GM21825 (cell line): ENCODE measurements at regions not wholly inside any gene's neighbourhood (a gene's known extent, or its start where the extent isn't known, plus 50 kb on each side); places are given as distances from the start of the nearest gene placed in this dataset.
"Not testable (repeated sequence)": the region's sequence is repeated elsewhere in the genome, so short reads cannot be mapped to it uniquely, and the experiment has no call there.

Experiments
- ATAC-seq: cut with Tn5 transposase; IDR thresholded peaks from one replicate; pipeline ENCODE4 v1.9.1; 2021; ENCODE audit warnings: mild to moderate bottlenecking, moderate library complexity; ENCODE audit not compliant: unreplicated experiment

DNA sequence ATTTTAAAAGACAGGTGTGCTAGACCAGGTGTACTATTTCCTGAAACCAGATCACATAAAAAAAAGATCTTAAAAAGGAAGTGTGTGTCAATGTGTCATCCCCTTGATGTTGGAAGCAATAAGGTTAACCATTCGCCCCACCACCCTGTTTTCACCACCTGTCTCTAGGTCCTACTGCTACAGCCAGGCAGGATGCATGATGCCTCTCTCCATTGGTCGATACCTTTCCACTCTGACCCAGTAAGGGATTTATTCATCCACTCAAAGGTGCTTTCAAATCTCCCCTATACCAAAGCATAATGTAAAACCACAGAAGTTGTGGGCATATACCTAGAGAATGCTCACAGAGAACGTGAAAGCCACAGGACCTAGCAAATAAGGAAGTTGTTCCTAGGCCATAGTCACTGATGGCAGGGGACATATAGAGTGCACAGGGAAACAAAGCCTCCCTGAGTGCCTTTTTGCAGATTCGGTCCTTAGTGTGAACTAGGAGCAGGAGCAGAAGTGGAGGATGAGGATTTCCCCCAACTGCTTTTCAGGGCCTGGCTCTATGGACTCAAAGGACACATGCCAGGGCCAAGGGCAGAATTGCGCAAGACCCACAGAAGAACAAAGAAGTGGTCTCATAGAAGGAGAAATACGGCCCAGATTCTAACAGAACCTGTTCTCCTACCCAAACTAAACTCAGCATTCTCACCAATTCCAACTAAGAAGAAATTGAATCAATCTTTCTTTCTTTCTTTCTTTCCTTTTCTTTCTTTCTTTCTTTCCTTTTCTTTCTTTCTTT, 631.5 kb upstream of the NRP1 start:
- ATAC-seq, result no peak

DNA sequence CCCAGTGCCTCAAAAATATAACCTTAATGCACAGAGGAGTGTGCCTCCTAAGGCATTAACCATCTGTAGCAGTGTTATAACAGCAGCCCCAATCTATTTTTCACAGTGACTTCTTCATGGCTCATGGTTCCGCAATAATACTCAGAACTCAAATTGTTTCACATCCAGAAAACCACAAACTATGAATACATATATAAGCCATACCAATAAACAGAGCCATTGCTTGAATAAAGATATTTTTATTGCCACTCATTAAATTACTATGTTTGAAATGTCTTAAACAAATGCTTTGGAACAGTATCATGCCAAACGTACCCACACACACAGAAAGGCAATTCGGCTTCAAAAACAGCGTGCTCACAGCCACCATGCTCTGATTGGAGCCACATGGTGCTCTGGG, 629.3 kb upstream of the NRP1 start:
- no peak for ATAC-seq

DNA sequence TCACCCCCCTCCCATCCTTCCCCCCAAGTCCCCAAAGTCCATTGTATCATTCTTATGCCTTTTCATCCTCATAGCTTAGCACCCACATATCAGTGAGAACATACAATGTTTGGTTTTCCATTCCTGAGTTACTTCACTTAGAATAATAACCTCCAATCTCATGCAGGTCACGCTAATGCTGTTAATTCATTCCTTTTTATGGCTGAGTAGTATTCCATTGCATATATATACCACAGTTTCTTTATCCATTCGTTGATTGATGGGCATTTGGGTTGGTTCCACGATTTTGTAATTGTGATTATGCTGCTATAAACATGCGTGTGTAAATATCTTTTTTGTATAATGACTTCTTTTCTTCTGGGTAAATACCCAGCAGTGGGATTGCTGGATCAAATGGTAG, 621.9 kb upstream of the NRP1 start:
- not testable (repeated sequence) for ATAC-seq

DNA sequence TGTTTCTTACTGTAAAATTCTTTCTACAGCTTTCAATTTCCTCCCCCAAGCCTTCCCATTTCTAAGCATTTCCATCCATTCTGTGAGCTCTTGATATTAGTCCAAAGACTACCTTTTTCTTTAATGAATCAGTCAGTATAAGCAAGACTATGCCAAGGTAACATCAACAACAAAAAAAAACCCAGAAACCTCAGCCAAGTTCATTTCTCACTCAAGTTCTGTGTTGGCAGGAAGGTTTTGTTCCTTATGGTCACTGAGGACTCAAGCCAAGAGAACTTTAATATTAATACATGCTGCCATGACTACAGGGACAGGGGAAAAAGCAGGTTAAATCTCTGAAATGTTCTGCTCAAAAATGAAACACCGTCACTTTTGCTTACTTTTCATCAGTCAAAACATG, 621.2 kb upstream of the NRP1 start:
- no peak for ATAC-seq

DNA sequence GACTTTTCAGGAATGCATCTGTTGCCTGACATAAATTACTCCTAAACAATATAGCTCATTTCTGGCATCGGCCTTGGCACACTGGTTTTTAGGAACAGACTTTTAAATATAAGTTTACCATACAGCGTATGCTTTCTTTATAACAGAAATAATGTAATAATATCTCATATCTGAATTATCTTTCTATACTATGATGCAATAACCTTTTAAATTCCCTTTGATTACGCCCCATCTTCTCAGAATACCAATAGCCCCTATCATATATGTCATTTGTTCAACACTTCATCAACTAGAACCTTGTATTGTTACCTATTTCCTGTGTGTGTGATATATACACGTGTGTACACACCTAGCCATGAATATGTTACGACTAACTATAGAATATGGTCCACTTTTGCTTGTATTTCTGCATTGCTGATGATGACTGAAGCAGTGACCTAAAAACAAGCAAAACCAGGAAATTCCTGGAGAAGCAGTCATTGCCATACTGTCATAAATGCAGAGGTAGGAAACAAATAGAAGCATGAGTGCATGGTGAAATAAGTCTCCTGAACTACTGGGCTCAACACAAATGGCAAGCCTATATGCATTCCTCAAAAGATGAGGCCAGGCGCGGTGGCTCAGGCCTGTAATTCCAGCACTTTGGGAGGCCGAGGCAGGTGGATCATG, 618.4 kb upstream of the NRP1 start:
- no peak for ATAC-seq

DNA sequence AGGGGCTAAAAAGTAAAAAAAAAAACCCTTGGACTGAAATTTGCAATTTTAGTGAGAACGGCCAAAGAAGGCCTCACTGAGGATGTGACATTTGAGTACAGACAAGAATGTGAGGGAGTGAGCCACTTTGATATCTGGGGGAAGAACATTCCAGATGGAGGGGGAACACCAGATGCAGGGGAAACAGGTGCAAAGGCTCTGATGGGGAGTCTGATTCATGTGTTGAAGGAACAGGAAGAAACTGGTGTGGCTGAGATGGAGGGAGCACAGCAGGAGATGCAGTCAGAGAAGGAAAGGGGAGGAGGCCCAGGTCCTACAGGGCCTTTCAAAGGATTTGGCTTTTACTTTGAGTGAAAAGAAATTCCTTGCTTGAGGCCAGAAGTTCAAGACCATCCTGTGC, 615.7 kb upstream of the NRP1 start:
- no peak for ATAC-seq

DNA sequence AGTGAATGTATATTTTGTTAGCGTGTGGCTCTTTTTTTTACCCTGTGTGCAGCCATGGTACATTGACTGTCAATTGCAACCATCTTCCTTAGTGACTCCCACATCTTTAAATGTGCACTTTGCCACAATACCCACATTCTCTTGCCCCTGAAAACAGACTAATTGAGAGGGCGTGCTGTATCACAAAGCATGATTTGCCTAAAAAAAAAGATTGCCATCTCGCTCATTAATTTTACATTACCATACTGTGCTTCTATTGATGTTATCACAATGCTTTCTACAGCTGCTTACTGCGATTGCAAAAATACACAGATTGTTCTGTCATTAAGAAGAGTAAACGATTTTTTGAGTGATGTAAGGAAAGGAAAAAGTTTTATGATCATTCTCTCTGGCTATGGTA, 613.1 kb upstream of the NRP1 start:
- no peak for ATAC-seq

DNA sequence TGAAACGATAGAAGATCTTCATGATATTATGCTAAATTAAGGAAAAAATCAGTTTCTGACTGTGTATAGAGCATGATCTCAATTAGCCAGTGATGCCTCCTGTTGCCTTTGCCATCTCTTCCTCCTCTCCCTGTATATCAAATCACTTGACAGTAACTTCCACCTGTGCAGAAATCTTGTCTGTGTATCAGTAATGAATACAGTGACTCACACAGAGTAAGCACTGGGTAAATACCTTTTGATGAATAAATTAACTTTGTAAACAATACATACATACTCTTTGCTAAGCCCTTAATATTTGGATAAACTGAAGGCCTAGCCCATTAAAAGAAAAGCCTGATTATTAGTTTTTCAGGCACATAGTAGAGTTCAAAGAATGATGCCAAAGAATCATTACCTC, 610.6 kb upstream of the NRP1 start:
- no peak for ATAC-seq

DNA sequence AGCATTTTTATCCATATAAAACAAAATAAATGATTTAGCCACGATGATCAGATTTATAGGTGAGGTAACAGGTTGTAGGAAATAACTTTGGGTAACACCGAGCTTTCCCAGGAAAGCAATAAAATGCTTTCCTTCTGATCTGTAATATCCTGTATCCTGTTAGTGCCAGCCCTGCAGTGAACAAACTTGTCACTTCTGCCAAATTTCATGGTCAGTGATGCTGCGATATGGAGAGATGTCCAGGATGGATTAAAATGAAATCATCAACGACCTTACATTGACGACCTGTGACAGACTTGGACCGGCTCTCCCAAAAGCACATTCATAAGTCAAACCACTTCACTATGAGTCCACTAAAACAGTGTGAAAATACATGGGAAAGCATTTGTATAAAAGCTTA, 608.0 kb upstream of the NRP1 start:
- no peak for ATAC-seq

DNA sequence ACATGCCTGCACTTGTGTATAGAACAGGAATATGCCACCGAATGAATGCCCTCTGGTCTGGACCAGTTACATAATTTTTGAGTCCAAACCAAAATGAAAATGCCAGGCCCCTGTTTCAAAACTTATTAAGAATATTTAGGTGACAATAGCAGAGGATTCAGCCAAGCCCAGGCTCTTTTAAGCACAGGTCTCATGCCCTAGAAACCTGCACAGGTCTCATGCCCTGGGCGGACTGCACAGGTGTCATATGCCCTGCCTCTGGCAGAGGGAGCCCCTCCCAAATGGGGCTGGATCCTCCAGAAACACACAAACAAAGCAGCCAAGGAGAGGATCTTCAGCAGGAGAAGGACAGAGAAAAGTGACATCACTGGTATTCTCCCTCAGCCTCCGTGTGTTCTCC, 605.4 kb upstream of the NRP1 start:
- ATAC-seq, result no peak

DNA sequence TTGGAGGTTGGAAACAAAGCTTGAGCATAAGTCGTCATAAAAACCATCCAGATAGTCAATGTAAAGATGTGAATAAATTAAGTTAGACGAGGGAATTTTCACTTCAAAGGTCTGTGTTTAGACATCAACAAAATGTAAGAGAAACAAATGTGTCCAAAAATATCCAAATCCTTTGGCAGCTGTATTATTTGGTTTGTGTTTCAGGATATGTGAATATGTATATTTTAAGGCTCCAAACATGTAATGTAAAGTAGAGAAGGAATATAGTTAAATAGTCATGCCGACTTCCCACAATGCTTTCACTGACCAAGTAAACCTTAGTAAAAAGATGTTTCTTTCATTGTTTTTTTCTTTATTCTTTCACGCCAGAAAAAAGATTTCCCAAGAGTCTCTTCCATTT, 604.9 kb upstream of the NRP1 start:
- no peak for ATAC-seq

DNA sequence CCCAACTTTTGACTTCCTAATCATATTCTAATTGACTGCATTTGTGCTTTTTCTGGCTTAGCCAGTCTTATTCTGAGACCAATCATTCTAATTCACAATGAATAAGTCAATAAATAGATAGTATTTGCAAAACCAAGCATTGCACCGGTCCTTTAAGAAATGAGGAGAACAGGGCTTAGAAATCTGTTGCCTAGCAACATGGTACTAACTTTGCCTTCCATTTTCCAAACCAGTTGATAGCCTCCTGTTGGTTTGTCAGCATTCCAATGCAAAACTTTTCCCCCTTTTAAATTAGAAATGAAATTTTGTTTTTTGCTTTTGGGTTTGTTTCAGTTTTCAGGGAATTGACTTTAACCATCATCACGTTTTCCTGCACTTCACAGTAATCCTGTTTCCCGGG, 603.5 kb upstream of the NRP1 start:
- no peak for ATAC-seq

DNA sequence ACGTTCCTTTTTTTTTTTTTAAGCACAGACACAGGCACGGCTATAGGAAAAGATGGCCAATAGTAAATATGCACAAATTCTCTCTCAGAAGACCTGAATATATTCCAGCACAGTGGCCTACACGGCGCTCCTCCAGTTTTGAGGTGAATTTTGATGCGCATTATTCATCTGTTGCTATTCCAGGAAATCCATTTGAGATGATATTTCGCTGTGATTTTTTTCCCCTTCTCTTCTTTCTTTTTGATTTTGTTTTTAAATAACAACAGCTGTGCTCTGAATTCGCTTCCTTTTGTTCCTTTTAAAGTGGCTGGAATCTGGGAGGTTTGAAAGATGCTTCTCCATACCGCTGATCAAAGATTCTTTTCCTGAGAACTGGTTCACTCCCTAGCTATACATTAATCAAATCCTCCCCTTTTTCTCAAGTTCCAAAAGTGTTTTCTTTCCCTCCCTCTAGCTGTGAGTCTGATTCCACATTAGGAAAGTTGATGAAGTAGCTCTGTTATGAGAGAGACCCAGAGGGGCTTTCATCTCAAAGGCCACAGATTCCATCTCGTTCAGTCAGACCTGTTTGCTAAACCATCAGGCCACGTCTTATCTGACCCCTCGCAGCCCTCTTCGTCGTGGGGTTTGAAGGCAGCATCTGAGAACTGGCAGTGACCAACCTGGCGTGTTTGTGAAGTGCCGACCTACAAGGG, 602.7 kb upstream of the NRP1 start:
- ATAC-seq, result no peak

DNA sequence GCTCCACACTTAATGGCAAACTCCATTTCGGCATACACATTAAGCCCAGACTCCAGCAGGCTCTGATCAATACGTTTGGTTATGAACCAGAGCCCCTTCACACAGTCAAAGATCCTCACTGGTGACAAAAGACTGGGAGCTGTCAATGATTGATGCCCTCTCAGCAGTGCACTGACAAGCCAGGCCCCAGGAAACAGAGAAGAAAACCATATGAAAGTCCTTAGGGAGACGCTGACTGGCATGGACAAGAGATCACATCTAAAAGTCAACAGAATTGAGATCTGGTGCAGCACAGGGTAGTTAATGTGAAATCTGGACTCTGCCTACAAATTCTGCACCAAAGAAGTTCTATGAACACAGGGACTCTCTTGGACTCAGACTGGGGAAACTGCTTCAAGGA, 600.9 kb upstream of the NRP1 start:
- no peak for ATAC-seq

DNA sequence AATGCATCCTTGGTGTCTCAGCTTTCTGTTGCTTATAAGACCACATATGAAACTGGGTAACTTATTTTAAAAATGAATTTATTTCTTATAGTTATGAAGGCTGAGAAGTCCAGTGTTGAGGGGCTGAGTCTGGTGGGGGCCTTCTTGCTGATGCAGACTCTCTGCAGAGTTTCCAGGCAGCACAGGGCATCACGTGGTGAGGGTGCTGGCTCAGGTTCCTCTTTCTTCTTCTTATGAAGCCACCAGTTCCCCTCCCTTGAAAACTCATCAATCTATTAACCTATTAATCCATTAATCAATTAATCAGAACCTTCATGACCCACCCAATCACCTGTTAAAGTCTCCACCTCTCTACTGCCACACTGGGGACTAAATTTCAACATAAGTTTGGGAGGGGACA, 595.6 kb upstream of the NRP1 start:
- ATAC-seq, result no peak

DNA sequence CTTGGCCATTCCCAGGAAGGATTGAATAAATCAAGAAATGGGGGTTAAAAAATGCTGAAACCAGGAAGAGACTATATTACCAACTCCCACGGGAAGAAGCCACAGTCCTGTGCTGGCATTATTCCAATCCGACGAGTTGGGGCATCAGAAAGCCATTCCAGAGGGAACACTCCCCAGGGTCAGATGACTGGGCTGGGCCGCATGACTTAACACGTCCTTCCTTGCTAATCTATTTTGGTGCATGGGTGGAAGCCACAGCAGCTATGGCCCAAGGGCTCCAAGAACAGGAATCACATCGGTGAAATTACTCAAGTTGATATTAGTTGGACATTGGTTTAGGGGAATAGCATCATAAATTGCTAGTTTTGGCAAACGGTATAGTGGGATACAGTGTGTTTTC, 592.9 kb upstream of the NRP1 start:
- ATAC-seq, result no peak

DNA sequence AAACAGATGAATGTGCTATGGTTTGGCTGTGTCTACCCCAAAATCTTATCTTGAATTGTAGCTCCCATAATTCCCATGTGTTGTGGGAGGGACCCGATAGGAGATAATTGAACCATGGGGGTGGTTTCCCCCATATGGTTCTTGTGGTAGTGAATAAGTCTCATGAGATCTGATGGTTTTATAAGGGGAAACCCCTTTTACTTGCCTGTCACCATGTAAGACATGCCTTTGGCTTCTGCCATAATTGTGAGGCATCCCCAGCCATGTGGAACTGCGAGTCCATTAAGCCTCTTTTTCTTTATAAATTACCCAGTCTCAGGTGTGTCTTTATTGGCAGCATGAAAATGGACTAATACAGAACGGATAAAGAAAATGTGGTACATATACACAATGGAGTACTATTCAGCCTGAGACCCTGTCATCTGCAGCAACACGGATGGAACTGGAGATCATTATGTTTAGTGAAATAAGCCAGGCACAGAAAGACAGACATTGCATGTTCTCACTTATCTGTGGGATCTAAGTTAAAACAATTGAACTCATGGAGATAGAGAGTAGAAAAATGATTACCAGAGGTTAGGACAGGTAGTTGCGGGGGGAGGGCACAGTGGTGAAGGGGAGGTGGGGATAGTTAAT, 587.6 kb upstream of the NRP1 start:
- ATAC-seq, result no peak

DNA sequence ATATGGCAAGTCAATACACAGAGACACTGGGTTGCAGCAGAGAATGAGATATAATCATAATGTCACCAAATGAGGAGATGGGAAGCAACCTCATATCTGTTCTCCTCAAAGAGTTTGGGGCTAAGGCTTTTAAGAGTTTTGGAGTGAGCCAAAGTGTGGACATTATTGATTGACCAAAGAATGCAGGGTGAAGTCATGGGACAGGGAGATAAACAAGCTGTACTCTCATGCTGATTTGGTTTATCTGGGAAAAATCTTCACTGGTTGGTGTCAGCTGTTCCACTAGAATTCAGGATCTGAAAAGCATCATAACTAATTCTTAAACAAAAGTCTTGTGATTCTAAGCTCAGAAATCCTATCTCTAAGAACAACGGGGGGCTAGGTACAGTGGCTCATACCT, 585.9 kb upstream of the NRP1 start:
- no peak for ATAC-seq

DNA sequence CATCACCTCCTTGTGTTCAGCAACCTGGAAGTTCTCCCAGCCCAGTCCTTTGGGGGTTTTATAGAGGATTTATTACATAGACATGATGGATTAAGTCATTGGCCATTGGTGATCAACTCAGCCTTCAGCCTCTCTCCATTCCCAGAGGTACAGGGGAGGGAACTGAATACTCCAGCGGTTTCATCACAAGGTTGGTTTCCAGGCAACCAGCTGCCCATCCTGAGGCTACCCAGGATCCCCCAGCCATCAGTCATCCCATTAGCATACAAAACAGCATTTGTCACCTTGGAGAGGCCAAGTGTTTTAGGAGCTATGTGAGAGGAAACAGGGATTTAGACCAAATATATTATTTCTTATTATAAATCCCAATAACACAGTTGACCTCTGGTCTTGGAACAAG, 584.8 kb upstream of the NRP1 start:
- no peak for ATAC-seq

DNA sequence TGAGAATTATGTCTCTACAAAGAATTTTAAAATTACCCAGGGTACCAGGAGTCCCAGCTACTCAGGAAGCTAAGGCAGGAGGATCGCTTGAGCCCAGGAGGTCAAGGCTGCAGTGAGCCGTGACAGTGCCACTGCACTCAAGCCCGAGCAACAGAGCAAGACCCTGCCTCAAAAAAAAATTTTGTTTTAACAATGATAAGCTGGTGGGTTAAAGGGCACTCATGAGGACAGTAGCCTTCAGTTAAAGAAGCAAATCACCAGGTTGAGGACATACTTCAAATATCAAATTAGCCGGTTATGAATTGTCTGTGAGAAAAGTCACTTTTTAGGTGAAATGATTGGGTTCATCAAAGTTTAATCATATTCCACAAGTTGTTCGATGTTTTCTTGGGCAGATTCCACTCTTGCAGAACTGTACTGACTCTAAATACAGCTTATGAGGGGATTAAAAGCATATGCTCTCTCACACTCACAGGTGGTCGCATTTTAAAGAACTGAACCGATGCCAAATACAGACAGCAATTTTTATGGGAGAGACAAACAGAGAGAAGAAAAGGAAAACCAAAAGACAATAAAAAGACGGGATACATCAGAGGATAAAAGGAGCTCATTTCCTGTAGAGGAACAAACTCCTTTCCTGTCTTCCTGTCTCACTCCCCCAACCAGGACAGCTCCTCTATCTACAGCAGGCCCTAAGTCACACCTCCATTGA, 582.8 kb upstream of the NRP1 start:
- ATAC-seq, result no peak

DNA sequence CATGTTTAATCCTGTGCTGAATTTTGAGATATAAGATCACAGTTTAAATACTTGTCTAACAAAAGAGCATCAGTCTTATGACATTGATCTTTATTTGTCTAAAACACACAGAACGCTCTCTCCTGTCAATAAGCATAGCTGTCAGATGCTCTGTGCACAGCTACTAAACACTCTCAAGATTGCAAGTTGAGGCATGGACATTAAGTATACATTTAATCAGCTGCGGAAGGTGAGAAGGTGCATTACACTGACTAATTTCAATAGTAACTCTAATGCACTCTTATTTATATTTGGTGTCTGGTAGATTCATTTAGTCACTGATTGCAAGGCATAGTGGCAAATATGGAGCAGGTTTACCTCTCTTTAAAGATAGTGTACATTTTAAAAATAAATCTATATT, 580.3 kb upstream of the NRP1 start:
- no peak for ATAC-seq
